Adrenal gland (tissue), 9 donors: ENCODE measurements at regions not wholly inside any gene's neighbourhood (a gene's known extent, or its start where the extent isn't known, plus 50 kb on each side); places are given as distances from the start of the nearest gene placed in this dataset.
"Not testable (repeated sequence)": the region's sequence is repeated elsewhere in the genome, so short reads cannot be mapped to it uniquely, and the experiment has no call there.

Experiments
- DNase-seq, 7 donors: peaks; one replicate each; pipeline ENCODE4 v3.0.0-alpha.2; 2019 to 2020
- H3K27ac ChIP-seq, 5 donors: fragments of 200-600 bp; sonication (generic) in 4 of 5; 1 replicate in 3 of 5; 2 replicates in 2 of 5; pipeline versions ENCODE4 v1.5.1 to v1.8.0; 2016 to 2020; ENCODE audit warnings: mild to moderate bottlenecking in 1 of 5
- H3K27me3 ChIP-seq: fragments of 200-600 bp; 2 replicates; pipeline ENCODE4 v1.8.0; 2021
- H3K36me3 ChIP-seq, 2 donors: fragments of 200-600 bp; replicated peaks in 1 of 2; 1 replicate in 1 of 2; 2 replicates in 1 of 2; pipeline versions ENCODE4 v1.5.1 to v1.8.0; 2018 to 2022
- H3K4me1 ChIP-seq, 2 donors: fragments of 200-600 bp; replicated peaks in 1 of 2; 1 replicate in 1 of 2; 2 replicates in 1 of 2; pipeline versions ENCODE4 v1.5.1 to v1.8.0; 2018 to 2021
- H3K4me3 ChIP-seq, 4 donors: fragments of 200-600 bp; sonication (generic) in 3 of 4; one replicate each; pipeline ENCODE4 v1.5.1; 2016 to 2018
- H3K9me3 ChIP-seq, 3 donors: fragments of 200-600 bp; sonication (generic) in 1 of 3; replicated peaks in 1 of 3; 1 replicate in 2 of 3; 2 replicates in 1 of 3; pipeline versions ENCODE4 v1.5.1 to v1.8.0; 2016 to 2021
- CTCF ChIP-seq, 6 experiments: fragments of 450-650 bp in 4 of 6; fragments of 200-600 bp in 2 of 6; sonication (generic) in 1 of 6; IDR thresholded peaks; 1 replicate in 5 of 6; 2 replicates in 1 of 6; pipeline versions ENCODE4 v1.5.1 to v1.8.0; 2016 to 2021; ENCODE audit warnings: antibody characterized with exemption in 6 of 6, mild to moderate bottlenecking in 2 of 6, moderate library complexity in 1 of 6
- POLR2A ChIP-seq, 2 donors: fragments of 450-650 bp; IDR thresholded peaks; one replicate each; pipeline ENCODE4 v1.6.1; 2017; ENCODE audit warnings: antibody characterized with exemption in 2 of 2, mild to moderate bottlenecking in 2 of 2, moderate library complexity in 1 of 2
- WGBS, 4 donors: extraction: QIAGEN DNeasy Blood & Tissue Kit in 2 of 4; methylation state at CpG; one replicate each; pipeline versions ENCODE4 v1.1.5 to v1.1.7; 2013 to 2017; 5-methylcytosine and 5-hydroxymethylcytosine counted together
- intact Hi-C, 2 donors: fragments of 100-400 bp; cut with DNase I; formaldehyde crosslinking; loops; one replicate each; pipeline versions ENCODE4 v1.14.1 to v1.15.0; 2022 to 2023
- donor health status: healthy with polysubstance abuse.
- donor health status: Bipolar disorder and iron deficiency.
- donor health status: DM: yes; HTN: yes; CAD: no.
- donor health status: DM: no; HTN: no; CAD: no.
- donor health status: DM: no; HTN: no; CAD: no.

GRCh38 chr4:27974339-27974738 lies 1113.7 kb downstream of the STIM2 start:
- H3K36me3 ChIP-seq = no peaks in the 10 kb centered on the region
- H3K4me1 ChIP-seq = no peaks in the 10 kb centered on the region
- WGBS, 4 donors = 76 to 83% (median 79%) methylated on average over 2 of the region's 2 CpGs
- H3K9me3 ChIP-seq = no peaks in the 10 kb centered on the region
- DNase-seq = no peak
- no peak overlapping the region for H3K27ac ChIP-seq
- intact Hi-C loops = no loop called here
- no peak overlapping the region for H3K4me3 ChIP-seq
- TF ChIP-seq CTCF (IDR thresholded peaks at IDR 0.05) = no peak
- no peak for TF ChIP-seq POLR2A (IDR thresholded peaks at IDR 0.05)
- H3K27me3 ChIP-seq = no peaks in the 10 kb centered on the region

GRCh38 chr4:27974881-27975280 lies 1114.2 kb downstream of the STIM2 start:
- H3K9me3 ChIP-seq, H3K4me1 ChIP-seq, H3K27me3 ChIP-seq, DNase-seq, H3K4me3 ChIP-seq, intact Hi-C loops, H3K27ac ChIP-seq, H3K36me3 ChIP-seq: not testable (repeated sequence)
- 64 to 80% (median 78%) methylated on average over 3 of the region's 3 CpGs for whole genome bisulfite sequencing, 4 donors

- 84 to 96% (median 87%) methylated on average over 3 to 18 of the region's 22 CpGs for WGBS, 4 donors
- H3K27me3 ChIP-seq, DNase-seq, H3K9me3 ChIP-seq, intact Hi-C loops, H3K27ac ChIP-seq, H3K4me1 ChIP-seq, H3K4me3 ChIP-seq, H3K36me3 ChIP-seq: not testable (repeated sequence)
These were observed 1117.9 kb downstream of the STIM2 start for GRCh38 chr4:27978427-27979109.

GRCh38 chr4:27985522-27985921 lies 1124.9 kb downstream of the STIM2 start:
- H3K36me3 ChIP-seq = no peaks in the 10 kb centered on the region
- TF ChIP-seq CTCF (IDR thresholded peaks at IDR 0.05) (no peak), POLR2A (IDR thresholded peaks at IDR 0.05) (no peak)
- H3K27ac ChIP-seq = no peak overlapping the region
- no peaks in the 10 kb centered on the region for H3K27me3 ChIP-seq
- no peaks in the 10 kb centered on the region for H3K9me3 ChIP-seq
- 78 to 80% (median 79%) methylated on average over 4 of the region's 4 CpGs for WGBS, 4 donors
- intact Hi-C loops = no loop called here
- no peak overlapping the region for H3K4me3 ChIP-seq
- no peaks in the 10 kb centered on the region for H3K4me1 ChIP-seq
- DNase-seq = no peak

GRCh38 chr4:27986476-27986875 lies 1125.8 kb downstream of the STIM2 start:
- Histone ChIP-seq H3K27ac (no peak overlapping the region), H3K9me3 (no peaks in the 10 kb centered on the region), H3K36me3 (no peaks in the 10 kb centered on the region), H3K4me3 (no peak overlapping the region), H3K4me1 (no peaks in the 10 kb centered on the region), H3K27me3 (no peaks in the 10 kb centered on the region)
- 83 to 95% (median 91%) methylated on average over 1 of the region's 1 CpG for WGBS, 4 donors
- no peak for TF ChIP-seq POLR2A (IDR thresholded peaks at IDR 0.05)
- TF ChIP-seq CTCF (IDR thresholded peaks at IDR 0.05) = no peak
- intact Hi-C loops = no loop called here
- DNase-seq = no peak
